Osteoblast (primary cell): ENCODE measurements at regions not wholly inside any gene's neighbourhood (a gene's known extent, or its start where the extent isn't known, plus 50 kb on each side); places are given as distances from the start of the nearest gene placed in this dataset.
A peak's percentile ranks its signal among the peaks of the same experiment; 100 is the strongest.

ENCODE experiments used
- DNase-seq: peaks from one replicate; pipeline ENCODE4 v3.0.0; 2011; ENCODE audit warnings: low spot score, mixed read lengths; ENCODE audit not compliant: insufficient read length; ENCODE audit errors: missing footprints
- H2AFZ ChIP-seq: 2 replicates; pipeline ENCODE4 v1.6.0; 2011; ENCODE audit warnings: mild to moderate bottlenecking, low read length
- H3K27ac ChIP-seq: 2 replicates; pipeline ENCODE4 v1.5.1; 2011; ENCODE audit warnings: mild to moderate bottlenecking, low read depth, low read length, moderate library complexity
- H3K27me3 ChIP-seq: 2 replicates; pipeline ENCODE4 v1.6.0; 2012; ENCODE audit warnings: mild to moderate bottlenecking, control low read depth, inconsistent platforms, low read length, moderate library complexity; ENCODE audit not compliant: insufficient read depth
- H3K36me3 ChIP-seq: 2 replicates; pipeline ENCODE4 v1.5.1; 2011; ENCODE audit warnings: mild to moderate bottlenecking, low read length, control low read depth, moderate library complexity; ENCODE audit not compliant: insufficient read depth
- H3K4me1 ChIP-seq: 2 replicates; pipeline ENCODE4 v1.5.1; 2011; ENCODE audit warnings: mild to moderate bottlenecking, low read length, control low read depth, moderate library complexity; ENCODE audit not compliant: insufficient read depth
- H3K4me2 ChIP-seq: 2 replicates; pipeline ENCODE4 v1.6.0; 2011; ENCODE audit warnings: mild to moderate bottlenecking, low read length; ENCODE audit not compliant: insufficient read depth
- H3K4me3 ChIP-seq: fragments of 200-600 bp; sonication (generic); 3 replicates; pipeline ENCODE4 v1.5.1; 2012; ENCODE audit warnings: mild to moderate bottlenecking, low read length, inconsistent platforms; ENCODE audit not compliant: insufficient read depth
- H3K79me2 ChIP-seq: 2 replicates; pipeline ENCODE4 v1.6.0; 2012; ENCODE audit warnings: mild to moderate bottlenecking, low read length, control low read depth, inconsistent platforms; ENCODE audit not compliant: insufficient read depth
- H3K9me3 ChIP-seq: 2 replicates; pipeline ENCODE4 v1.5.1; 2011; ENCODE audit warnings: low read depth, low read length, control low read depth
- H4K20me1 ChIP-seq: 2 replicates; pipeline ENCODE4 v1.6.0; 2012; ENCODE audit warnings: mild to moderate bottlenecking, low read length, control low read depth; ENCODE audit not compliant: insufficient read depth
- CTCF ChIP-seq: IDR thresholded peaks from 2 replicates; pipeline ENCODE4 v1.5.1; 2011; ENCODE audit warnings: mild to moderate bottlenecking, low read depth, low read length, moderate library complexity; ENCODE audit errors: extremely low read depth

- no peaks in the 10 kb centered on the region for H3K36me3 ChIP-seq
- no peak overlapping the region for H2AFZ ChIP-seq
- TF ChIP-seq CTCF = no peak
- H3K4me2 ChIP-seq = no peak overlapping the region
- H3K27ac ChIP-seq = no peak overlapping the region
- H4K20me1 ChIP-seq = no peaks in the 10 kb centered on the region
- no peaks in the 10 kb centered on the region for H3K79me2 ChIP-seq
- H3K4me3 ChIP-seq = no peak overlapping the region
- no peak for DNase-seq
- no peaks in the 10 kb centered on the region for H3K9me3 ChIP-seq
- H3K27me3 ChIP-seq = no peaks in the 10 kb centered on the region
- peaks cover 7% of the 10 kb centered on the region for H3K4me1 ChIP-seq
Observed at GRCh38 chr2:18312818-18313217, 247.6 kb downstream of the RDH14 start.

DNA sequence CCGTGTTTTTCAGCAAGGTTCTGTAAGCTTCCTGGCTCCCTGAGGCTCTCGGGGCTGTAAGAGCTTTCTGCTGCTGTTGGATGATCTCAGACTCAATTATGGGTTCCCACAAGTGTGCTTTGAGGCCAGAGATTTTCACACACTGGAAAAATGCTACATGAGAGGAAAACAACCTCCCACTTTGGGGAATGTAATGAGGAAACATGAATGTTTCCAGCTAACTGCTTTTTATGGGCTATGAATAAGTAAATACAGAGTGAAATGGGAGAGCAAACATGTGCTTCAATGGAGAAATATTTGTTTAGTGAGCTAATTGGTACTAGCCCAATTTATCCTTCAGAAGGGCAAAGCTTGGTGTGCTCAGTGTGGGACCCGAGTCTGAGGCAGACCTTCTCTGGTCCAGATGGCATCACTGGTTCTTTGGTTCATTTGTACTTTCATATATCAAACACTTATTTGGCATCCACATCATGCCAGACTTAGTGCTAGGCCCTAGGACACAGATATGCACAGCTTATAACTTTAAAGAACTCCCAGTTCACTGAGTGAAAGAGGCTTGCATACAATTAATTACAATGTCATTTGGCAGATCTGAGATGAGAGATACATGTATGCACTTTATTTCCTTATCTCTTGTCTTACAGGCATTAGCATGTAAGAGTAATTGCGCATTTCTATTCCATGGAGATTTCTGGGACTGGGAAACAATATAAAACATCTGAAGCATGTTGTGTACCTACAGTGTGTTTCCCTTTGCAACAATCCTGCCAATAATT, 248.8 kb downstream of the RDH14 start:
- no peak for TF ChIP-seq CTCF
- peaks cover 7% of the 10 kb centered on the region for H3K4me1 ChIP-seq
- no peaks in the 10 kb centered on the region for H3K79me2 ChIP-seq
- peak overlapping the region; percentile 3 for H3K27ac ChIP-seq
- H3K4me2 ChIP-seq = peak overlapping the region; percentile 21
- no peaks in the 10 kb centered on the region for H4K20me1 ChIP-seq
- no peaks in the 10 kb centered on the region for H3K9me3 ChIP-seq
- H2AFZ ChIP-seq = peak overlapping the region; percentile 49
- H3K4me3 ChIP-seq = no peak overlapping the region
- peak; percentile 29 for DNase-seq
- H3K36me3 ChIP-seq = no peaks in the 10 kb centered on the region
- H3K27me3 ChIP-seq = no peaks in the 10 kb centered on the region

GRCh38 chr2:18309627-18310026, 250.8 kb downstream of the RDH14 start:
- Histone ChIP-seq H3K27me3 (no peaks in the 10 kb centered on the region), H3K4me2 (no peak overlapping the region), H3K4me1 (peaks cover 7% of the 10 kb centered on the region), H4K20me1 (no peaks in the 10 kb centered on the region), H3K79me2 (no peaks in the 10 kb centered on the region), H3K36me3 (no peaks in the 10 kb centered on the region), H3K9me3 (no peaks in the 10 kb centered on the region), H2AFZ (no peak overlapping the region), H3K4me3 (no peak overlapping the region), H3K27ac (no peak overlapping the region)
- no peak for DNase-seq
- TF ChIP-seq CTCF = no peak

GRCh38 chr2:18309188-18309587, 251.3 kb downstream of the RDH14 start:
- Histone ChIP-seq H3K9me3 (no peaks in the 10 kb centered on the region), H3K36me3 (no peaks in the 10 kb centered on the region), H3K4me1 (peaks cover 7% of the 10 kb centered on the region), H3K27me3 (no peaks in the 10 kb centered on the region), H3K4me3 (no peak overlapping the region), H4K20me1 (no peaks in the 10 kb centered on the region), H2AFZ (no peak overlapping the region), H3K79me2 (no peaks in the 10 kb centered on the region), H3K4me2 (no peak overlapping the region), H3K27ac (no peak overlapping the region)
- TF ChIP-seq CTCF = no peak
- DNase-seq = no peak
